Endothelial cell of umbilical vein (primary cell): ENCODE measurements at regions not wholly inside any gene's neighbourhood (a gene's known extent, or its start where the extent isn't known, plus 50 kb on each side); places are given as distances from the start of the nearest gene placed in this dataset.
"Not testable (repeated sequence)": the region's sequence is repeated elsewhere in the genome, so short reads cannot be mapped to it uniquely, and the experiment has no call there.

Experiments
- BruUV-seq: library from RNA; stranded (reverse); fragments of 400-500 nt; replicated peaks from 2 replicates; lab custom pipeline; 2021; lab: Mats Ljungman, UMichigan
- CTCF ChIA-PET: fragments of 300-600, 350-600 bp; sonication (Branson Sonifier 250); formaldehyde crosslinking; loops from one replicate; lab custom pipeline; 2021; ENCODE audit warnings: antibody characterized with exemption, inconsistent platforms; lab: Charles Lee
- POLR2A ChIA-PET: fragments of 300-600, 350-600 bp; sonication (Branson Sonifier 250); formaldehyde crosslinking; loops from one replicate; lab custom pipeline; 2021; ENCODE audit warnings: antibody characterized with exemption, inconsistent platforms; lab: Charles Lee
- DNase-seq: peaks from one replicate; pipeline ENCODE4 v3.0.0-alpha.2; 2011; ENCODE audit warnings: low read depth, low spot score
- FAIRE-seq: peaks from 2 replicates; lab custom pipeline; 2011; peaks lifted over from hg19 to GRCh38; lab: Jason Lieb, UNC
- H2AFZ ChIP-seq: 2 replicates; pipeline ENCODE4 v1.6.0; 2012; ENCODE audit warnings: low read depth, low read length, control low read depth, inconsistent platforms
- H3K27ac ChIP-seq: 2 replicates; pipeline ENCODE4 v1.5.1; 2011; ENCODE audit warnings: low read depth, mild to moderate bottlenecking, control low read depth, low read length, moderate library complexity; ENCODE audit not compliant: insufficient read depth
- H3K27me3 ChIP-seq, 2 experiments: 2 replicates each; pipeline versions ENCODE4 v1.6.0 to v1.6.1; 2011; ENCODE audit warnings: low read length in 2 of 2, mixed read lengths in 1 of 2; ENCODE audit not compliant: control insufficient read depth in 2 of 2, insufficient read depth in 2 of 2
- H3K36me3 ChIP-seq, 2 experiments: 2 replicates in 1 of 2; 3 replicates in 1 of 2; pipeline ENCODE4 v1.5.1; 2011; ENCODE audit warnings: low read length in 2 of 2, mild to moderate bottlenecking in 1 of 2, moderate library complexity in 1 of 2; ENCODE audit not compliant: control insufficient read depth in 2 of 2, insufficient read depth in 2 of 2; ENCODE audit errors: extremely low read depth in 1 of 2
- H3K4me1 ChIP-seq: 3 replicates; pipeline ENCODE4 v1.5.1; 2011; ENCODE audit warnings: mild to moderate bottlenecking, low read length; ENCODE audit not compliant: control insufficient read depth, insufficient read depth; ENCODE audit errors: extremely low read depth
- H3K4me2 ChIP-seq: 2 replicates; pipeline ENCODE4 v1.6.1; 2011; ENCODE audit warnings: low read length, control low read depth, mixed read lengths; ENCODE audit not compliant: insufficient read depth
- H3K4me3 ChIP-seq, 3 experiments: fragments of 200-600 bp in 1 of 3; sonication (generic), shearing (Covaris generic) in 1 of 3; replicated peaks in 1 of 3; 2 replicates each; pipeline ENCODE4 v1.5.1; 2011 to 2016; ENCODE audit warnings: control low read depth in 3 of 3, low read length in 3 of 3, mild to moderate bottlenecking in 2 of 3, inconsistent platforms in 1 of 3, low read depth in 1 of 3, moderate library complexity in 1 of 3; ENCODE audit not compliant: insufficient read depth in 1 of 3
- H3K79me2 ChIP-seq: 2 replicates; pipeline ENCODE4 v1.6.0; 2012; ENCODE audit warnings: low read length, inconsistent platforms; ENCODE audit not compliant: control insufficient read depth, insufficient read depth
- H3K9ac ChIP-seq: replicated peaks from 2 replicates; pipeline ENCODE3; 2011; ENCODE audit warnings: low read length, control low read depth; ENCODE audit not compliant: insufficient read depth; ENCODE audit errors: extremely low read depth
- H3K9me1 ChIP-seq: replicated peaks from 3 replicates; pipeline ENCODE4 v1.6.0; 2011; ENCODE audit warnings: mild to moderate bottlenecking, low read length; ENCODE audit not compliant: control insufficient read depth, insufficient read depth; ENCODE audit errors: extremely low read depth
- H3K9me3 ChIP-seq: replicated peaks from 2 replicates; pipeline ENCODE4 v1.5.1; 2012; ENCODE audit warnings: low read length, inconsistent platforms; ENCODE audit not compliant: control insufficient read depth, insufficient read depth
- H4K20me1 ChIP-seq: replicated peaks from 2 replicates; pipeline ENCODE3; 2011; ENCODE audit warnings: mild to moderate bottlenecking, low read length; ENCODE audit not compliant: control insufficient read depth, insufficient read depth; ENCODE audit errors: extremely low read depth
- JUN ChIP-seq: IDR thresholded peaks from 2 replicates; pipeline ENCODE4 v1.6.1; 2011; ENCODE audit warnings: borderline replicate concordance, low read depth; ENCODE audit not compliant: insufficient read length, insufficient read depth
- MAX ChIP-seq: IDR thresholded peaks from 2 replicates; pipeline ENCODE4 v1.6.1; 2011; ENCODE audit not compliant: insufficient read depth, insufficient read length
- dilution Hi-C: fragments of 300-500 bp; cut with MboI; formaldehyde crosslinking; loops from one replicate; pipeline ENCODE4 v1.15.0; 2019; ENCODE audit warnings: low sequenced_read_pairs; ENCODE audit not compliant: extremely low pct_ligation_motif_present
- intact Hi-C: fragments of 100-400 bp; cut with micrococcal nuclease; formaldehyde crosslinking; loops from one replicate; pipeline ENCODE4 v1.10.0; 2022

GRCh38 chr5:119752921-119753886, 123.8 kb downstream of the FAM170A start:
- no peak overlapping the region for H3K9ac ChIP-seq
- POLR2A ChIA-PET, result no interaction called here
- DNase-seq, result no peak
- H3K4me2 ChIP-seq, result no peak overlapping the region
- no peaks in the 10 kb centered on the region for H3K4me1 ChIP-seq
- no peak for TF ChIP-seq JUN
- TF ChIP-seq MAX, result no peak
- H3K9me1 ChIP-seq, result no peaks in the 10 kb centered on the region
- H4K20me1 ChIP-seq, result no peaks in the 10 kb centered on the region
- no peak for FAIRE-seq
- CTCF ChIA-PET, result no interaction called here
- H3K27ac ChIP-seq, result no peak overlapping the region
- intact Hi-C loops, result no loop called here
- H3K36me3 ChIP-seq, result no peaks in the 10 kb centered on the region
- no peak overlapping the region for H3K4me3 ChIP-seq
- dilution Hi-C loops, result no loop called here
- H3K27me3 ChIP-seq, result no peaks in the 10 kb centered on the region
- H2AFZ ChIP-seq, result no peak overlapping the region
- no peaks in the 10 kb centered on the region for H3K79me2 ChIP-seq
- H3K9me3 ChIP-seq, result no peaks in the 10 kb centered on the region
- BruUV-seq, result no TSS peak

GRCh38 chr5:119754825-119755224, 125.5 kb downstream of the FAM170A start:
- BruUV-seq, DNase-seq, FAIRE-seq, H3K9me3 ChIP-seq, intact Hi-C loops, dilution Hi-C loops, H3K9me1 ChIP-seq, CTCF ChIA-PET, H3K27me3 ChIP-seq, H4K20me1 ChIP-seq, H3K4me3 ChIP-seq, POLR2A ChIA-PET, H3K4me1 ChIP-seq, H3K9ac ChIP-seq, H2AFZ ChIP-seq, H3K27ac ChIP-seq, H3K36me3 ChIP-seq, H3K79me2 ChIP-seq, H3K4me2 ChIP-seq: not testable (repeated sequence)
